DLD1 (cell line): ENCODE measurements at regions not wholly inside any gene's neighbourhood (a gene's known extent, or its start where the extent isn't known, plus 50 kb on each side); places are given as distances from the start of the nearest gene placed in this dataset.
"Not testable (repeated sequence)": the region's sequence is repeated elsewhere in the genome, so short reads cannot be mapped to it uniquely, and the experiment has no call there.

ENCODE experiments used
- in situ Hi-C: cut with HindIII; loops from 2 replicates; pipeline ENCODE4 v1.10.0; 2017; ENCODE audit warnings: low sequenced_read_pairs

DNA sequence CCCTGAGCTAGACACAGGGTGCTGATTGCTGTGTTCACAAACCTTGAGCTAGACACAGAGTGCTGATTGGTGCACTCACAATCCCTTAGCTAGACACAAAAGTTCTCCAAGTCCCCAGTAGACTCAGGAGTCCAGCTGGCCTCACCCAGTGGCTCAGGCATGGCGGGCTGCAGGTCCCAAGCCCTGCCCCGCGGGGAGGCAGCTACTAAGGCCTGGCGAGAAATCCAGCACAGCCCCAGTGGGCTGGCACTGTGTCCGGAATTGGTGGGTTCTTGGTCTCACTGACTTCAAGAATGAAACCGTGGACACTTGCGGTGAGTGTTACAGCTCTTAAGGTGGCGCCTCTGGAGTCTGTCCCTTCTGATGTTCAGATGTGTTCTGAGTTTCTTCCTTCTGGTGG, 741.2 kb downstream of the SOCS6 start:
- in situ Hi-C loops: not testable (repeated sequence)

DNA sequence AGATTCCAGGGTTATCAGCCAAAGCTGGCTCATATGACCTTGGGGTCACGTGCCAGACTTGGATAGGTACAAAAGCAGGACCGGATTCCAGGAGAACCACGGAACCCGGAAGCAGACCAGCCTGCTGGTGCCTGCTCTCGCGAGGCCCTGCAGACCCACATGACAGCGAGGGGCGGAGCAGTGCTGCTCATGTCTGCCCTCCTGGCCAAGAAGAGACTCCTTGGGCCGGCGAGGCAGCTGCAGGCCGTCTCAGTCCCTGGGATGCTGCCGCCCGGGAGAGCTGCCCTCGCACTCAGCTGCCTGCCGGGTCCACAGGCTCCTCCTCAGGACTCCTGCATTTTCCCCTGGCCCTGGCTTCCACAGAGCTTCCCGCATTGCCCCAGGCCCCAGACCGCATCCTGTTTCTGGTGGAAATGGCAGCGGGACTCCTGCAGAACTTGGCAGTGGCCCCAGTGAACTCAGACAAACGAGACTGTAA, 739.5 kb downstream of the SOCS6 start:
- in situ Hi-C loops: no loop called here

DNA sequence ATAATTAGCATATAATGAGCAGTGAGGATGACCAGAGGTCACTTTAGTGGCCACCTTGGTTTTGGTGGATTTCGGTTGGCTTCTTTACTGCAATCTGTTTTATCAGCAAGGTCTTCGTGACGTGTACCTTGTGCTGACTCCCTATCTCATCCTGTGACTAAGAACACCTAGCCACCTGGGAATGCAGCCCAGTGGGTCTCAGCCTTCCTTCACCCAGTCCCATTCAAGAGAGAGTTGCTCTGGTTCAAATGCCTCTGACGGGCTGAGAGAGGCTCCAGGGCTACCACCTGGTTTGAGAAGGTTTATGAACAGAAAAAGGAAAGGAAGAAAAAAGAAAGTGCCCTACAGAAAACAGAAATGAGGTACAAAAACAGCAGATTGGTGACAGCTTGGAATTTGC, 738.7 kb downstream of the SOCS6 start:
- in situ Hi-C loops: no loop called here

DNA sequence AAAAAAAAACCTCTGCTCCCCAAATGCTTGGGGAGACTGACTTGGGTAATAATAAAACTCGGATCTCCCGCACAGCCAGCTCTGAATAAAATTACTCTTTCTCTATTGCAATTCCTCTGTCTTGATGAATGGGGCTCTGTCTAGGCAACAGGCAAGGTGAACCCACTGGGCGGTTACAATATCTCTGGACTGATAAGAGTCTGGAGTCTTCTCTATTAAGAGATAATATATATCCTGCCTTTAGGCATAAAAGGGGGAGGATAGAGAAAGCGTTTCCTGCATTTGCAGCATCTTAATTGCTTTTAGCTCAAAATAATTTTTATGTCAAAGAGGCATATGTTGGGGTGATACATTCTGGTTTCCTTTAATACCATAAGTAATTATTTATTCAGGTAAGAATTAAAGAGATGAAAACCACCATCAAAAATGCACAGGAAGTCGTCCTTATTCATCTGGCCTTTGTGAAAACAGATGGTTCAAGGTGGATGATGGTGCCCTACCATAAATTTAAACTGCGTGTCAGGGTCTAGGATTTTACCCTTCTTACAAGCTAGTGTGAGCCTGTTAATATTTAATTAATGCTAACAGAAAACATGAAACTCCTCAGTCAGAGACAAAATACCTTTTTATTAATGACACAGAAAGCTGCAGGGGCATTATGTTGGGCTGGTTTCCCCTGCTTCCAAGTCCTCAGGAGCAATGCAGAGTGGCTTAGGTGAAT, 736.8 kb downstream of the SOCS6 start:
- in situ Hi-C loops: no loop called here

DNA sequence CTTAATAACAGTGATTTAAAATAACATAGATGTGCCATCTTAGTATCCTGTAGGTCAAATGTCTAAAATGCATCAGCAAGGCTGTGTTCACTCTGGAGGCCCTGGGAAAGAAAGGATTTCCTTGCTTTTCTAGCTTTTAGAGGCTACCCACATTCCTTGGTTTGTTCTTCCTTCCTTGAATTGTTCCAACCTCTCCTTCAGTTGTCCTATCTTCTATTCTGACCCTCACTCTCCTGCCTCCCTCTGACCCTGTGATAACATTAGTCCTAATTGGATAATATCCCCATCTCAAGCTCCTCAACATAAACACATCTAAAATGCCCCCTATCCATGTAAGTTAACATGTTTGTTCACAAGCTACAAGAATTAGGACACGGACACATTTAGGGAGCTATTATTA, 733.5 kb downstream of the SOCS6 start:
- in situ Hi-C loops: no loop called here

DNA sequence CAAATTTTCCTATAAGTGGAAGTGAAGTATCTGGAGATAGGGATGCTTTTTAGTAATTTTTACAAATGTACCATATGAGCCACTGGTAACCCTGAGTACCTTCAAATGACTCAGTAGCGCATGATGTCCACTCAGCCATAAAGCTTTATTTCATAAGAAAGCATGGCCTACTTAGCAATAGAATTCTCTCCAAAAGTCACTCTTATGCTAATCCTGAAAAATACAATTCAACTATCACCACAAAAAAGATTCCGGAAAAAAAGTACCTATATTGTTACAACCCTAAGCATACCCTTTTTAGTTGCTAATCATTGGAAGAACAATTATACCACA, 732.2 kb downstream of the SOCS6 start:
- in situ Hi-C loops: no loop called here

DNA sequence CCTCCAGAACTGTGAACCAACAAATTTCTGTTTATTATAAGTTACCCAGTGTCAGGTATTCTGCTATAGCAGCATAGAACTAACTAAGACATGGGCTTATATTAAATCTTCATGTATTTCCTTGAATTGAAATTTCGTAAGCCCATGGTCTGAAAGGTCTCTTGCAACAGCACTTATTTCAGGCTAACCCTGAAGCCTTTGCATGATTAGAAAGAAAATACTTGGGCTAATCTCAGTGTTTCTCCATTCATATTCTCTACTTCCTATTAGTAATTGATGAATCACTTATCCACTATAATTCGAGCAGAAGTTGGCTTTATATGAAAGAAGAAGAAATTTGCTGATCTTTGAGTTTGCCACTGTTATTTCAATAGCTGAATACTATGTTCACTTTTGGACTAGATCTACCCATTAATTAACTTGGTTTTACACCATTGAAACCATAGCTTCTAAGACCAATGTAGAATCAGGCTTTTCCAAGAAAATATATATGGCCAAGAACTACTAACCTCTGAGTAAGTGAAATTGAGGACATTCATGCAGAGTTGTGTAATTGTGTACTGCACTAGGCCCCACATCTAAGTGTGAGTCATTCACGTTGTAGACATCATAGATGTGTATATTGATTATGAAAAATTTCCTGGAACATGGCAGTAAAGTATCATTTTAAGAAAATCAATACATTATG, 731.6 kb downstream of the SOCS6 start:
- in situ Hi-C loops: no loop called here

DNA sequence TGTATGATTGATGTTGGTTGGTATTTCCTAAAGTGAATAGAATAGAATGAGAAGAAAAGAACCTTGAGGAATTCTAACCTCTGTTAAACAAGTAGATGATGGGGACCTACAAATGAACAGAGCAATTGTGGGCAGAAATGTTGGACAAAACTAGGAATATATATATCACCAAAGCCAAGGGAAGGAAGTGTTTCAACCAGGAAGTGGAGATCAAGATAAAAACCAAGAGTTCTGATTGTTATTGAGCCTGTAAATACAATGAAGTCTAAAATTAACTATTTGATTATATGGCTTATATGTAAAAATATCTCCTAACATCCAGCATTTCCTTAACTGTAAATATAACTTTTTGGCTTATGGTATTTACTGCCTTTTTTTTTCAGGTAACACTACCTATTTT, 730.0 kb downstream of the SOCS6 start:
- in situ Hi-C loops: no loop called here

DNA sequence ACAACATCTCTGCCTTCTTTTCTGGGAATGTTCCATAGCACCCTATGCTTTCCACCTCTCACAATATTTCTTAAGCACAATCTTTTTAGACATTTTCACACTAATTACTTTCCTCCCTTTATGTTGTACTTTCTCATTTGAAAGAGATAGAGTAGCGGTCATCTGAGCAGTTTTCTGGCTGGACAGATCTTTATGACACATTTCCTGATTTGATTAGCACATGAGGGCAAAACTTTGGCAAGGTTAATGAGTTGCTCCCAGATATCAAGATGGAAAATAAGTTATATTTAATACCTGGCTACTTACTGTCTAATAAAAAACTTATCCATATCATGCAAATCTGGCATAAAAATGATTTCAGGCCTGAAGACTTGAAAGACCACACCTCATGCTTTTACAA, 723.9 kb downstream of the SOCS6 start:
- in situ Hi-C loops: no loop called here

DNA sequence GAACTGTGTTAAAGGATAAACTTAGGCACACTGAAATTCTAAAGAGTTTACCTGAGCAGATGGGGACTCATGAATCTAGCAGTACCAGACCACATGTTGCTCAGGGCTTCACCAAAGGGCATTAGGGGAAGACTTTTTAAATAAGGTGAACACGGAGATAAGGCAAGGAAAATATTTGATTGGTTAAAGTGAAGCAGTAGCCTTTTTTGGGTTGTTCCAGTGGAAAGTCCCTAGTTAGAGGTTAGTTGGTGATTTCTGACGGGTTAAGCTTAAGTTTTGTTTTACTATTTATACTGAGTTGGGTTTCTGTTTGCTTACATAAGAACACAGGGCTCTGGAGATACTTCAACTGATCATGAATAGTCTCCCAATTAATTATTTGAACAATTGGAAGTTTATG, 722.5 kb downstream of the SOCS6 start:
- in situ Hi-C loops: no loop called here

DNA sequence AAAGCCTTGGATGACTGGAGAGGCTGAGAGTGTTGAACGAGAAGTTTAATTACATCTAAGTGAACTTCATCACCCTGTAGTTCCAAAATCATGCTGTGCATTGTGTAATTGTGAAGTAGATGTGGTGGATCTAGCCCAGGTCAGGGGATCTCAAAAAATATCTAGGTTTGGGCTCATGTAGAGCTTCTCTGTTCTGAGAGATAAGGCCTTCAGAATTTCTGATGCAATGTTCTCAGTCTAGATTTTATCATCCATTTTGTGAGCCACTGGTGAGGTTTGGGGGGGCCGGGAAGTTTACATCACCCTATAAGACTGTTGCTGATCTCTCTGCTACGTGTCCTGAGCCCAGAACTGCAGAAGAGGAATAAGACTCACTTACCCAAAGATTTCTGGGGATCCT, 719.4 kb downstream of the SOCS6 start:
- in situ Hi-C loops: no loop called here

DNA sequence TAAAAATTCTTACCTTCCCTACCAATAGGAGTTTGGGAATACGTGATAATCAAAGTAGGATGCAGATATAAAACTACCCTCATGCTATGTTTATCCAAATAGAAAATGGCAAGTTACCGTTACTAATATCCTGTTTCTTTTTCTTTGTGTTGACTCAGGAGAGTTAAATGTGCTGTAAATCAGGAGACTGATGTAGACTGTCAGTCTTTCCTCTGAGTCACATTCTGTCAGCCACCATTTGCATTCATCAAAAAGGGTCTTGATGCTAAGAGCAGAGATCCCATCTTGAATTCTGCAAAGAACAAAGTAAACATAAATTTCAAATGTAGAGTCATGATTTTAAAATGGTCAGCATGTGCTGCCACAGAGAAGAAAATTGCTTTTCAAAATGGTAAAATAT, 712.8 kb downstream of the SOCS6 start:
- in situ Hi-C loops: no loop called here

DNA sequence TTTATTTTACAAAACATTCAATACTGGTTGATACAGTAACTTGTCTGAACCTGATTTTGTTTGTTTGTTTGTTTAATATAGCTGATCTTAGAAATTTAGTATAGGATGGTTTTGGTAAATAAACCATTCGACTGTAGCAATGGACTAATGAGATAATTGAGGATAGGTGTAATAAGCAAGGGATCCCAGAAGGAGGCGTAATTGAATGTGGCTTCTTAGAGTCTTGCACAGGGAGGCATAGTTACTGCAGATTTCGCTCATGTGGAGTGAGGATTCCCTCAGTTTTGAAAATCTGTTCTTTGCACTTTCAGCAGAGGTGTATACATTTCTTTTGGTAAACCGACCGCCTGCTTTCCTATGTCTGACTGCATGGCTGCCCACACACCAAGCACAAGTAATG, 709.6 kb downstream of the SOCS6 start:
- in situ Hi-C loops: no loop called here

DNA sequence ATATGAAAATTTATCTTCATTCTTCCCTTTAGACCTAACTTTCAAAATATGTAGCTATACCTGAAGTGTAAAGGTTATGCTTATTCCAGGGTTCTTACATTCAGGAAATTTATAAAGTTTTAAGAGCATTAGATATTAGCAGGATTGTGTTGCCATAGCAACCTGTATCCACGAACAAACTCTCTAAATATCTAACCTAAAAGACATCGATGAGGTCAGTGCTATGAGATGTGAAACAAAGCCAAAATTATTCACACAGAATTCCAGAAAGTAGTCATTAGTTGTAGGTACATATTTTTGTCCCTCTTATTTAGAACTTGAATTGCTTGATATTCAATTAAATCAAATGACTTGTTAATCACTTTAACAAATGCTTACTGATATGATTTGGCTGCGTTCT, 705.3 kb downstream of the SOCS6 start:
- in situ Hi-C loops: no loop called here

DNA sequence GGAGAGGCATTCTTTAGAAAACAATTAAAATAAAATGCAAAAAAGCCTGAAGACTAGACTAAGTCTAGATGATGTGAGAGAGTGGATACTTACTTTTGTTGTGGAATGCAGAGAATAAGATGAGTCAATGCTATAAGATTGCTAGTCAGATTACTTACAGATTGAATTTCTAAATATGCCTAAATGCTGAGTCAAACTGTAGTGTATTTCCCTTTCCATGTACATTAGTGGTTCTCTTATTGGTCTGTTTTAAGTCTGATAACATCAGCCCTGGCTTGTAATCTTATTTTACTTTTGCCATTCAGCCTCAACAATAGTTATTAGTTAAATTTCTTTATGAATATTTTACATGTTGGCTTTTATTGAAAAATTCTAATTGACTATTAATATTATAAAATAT, 702.7 kb downstream of the SOCS6 start:
- in situ Hi-C loops: no loop called here

DNA sequence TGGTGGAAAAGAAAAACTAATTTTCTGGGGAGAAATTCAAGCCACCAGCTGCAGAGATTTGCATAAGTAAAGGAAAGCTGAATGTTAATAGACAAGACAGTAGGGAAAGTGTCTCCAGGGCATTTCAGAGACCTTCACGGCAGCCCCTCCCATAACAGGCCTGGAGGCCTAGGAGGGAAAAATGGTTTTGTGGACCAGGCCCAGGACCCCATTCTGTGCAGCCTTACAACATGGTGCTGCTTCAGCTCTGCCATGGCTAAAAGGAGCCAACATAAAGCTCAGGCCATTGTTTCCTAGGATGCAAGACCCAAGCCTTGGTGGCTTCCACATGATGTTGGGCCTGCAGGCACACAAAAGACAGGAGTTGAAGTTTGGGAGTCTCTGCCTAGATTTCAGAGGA, 697.1 kb downstream of the SOCS6 start:
- in situ Hi-C loops: no loop called here

DNA sequence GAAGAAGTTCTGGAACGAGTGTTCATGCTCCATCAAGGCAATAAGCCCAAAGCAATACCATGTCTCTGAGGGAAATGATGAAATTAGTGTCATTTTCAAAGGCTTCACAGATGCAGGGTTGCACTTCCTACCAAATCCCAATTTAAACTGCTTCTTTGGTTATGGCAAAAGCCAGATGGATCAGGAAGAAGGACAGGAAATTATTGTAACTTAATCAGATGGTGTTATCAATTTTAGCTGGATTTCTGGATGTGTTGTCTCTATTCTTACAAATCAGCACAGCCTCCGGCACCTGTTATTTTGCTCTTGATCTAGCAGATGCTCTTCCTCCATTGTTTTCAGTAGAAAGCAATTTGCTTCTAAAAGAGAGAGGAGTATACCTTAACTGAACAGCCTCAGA, 693.4 kb downstream of the SOCS6 start:
- in situ Hi-C loops: no loop called here

DNA sequence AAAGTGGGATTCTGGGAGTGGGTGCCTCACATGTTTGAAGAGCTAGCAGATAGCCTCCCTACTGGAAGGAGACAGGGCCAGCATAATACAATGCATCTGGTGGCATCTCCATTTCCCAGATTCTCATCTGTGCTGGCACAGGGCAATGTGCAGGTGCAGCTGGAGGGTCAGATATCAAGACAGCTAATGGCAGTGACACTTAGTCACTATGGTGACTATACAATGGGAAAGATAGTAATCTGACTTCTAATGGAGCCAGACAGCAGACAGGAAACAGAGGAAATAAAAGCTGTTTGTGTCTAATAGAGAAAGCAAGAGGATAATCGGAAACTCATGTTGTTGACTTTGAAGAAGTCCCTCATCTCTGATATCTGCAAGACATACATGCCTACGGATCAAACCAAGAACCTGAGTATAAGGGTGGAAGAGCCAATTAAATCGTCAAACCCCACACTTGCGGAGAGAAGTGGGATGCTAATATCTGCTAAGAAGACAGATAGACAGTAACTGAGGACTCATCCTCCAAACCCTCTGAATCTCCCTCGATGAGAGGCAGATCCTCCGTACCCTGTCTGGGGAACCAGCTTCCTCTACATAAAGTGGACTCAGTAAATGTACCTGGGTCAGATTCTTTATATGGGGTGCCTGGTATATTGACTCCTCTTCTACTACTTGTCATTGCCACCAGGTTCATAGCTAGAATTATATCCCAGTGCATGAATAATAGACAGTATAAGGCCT, 692.7 kb downstream of the SOCS6 start:
- in situ Hi-C loops: no loop called here

DNA sequence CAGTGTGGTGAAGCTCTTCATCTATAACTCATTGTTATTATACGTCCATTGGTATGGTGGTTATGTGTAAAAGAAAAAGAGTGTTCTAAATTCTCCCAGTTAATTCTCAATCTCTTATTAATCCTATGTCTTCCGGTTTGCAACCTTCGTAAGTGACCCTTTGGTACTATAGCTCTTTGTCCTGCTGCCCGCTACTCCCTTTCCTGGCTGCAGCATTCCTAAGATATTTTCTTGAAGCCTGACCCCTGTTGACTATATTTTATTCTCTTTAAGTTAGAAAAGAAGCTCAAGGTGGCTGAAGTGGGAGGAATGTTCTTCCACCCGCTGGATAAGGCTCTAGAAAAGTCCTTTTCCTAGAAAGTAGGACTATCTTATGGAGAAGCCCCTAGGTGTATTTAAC, 684.8 kb downstream of the SOCS6 start:
- in situ Hi-C loops: no loop called here

DNA sequence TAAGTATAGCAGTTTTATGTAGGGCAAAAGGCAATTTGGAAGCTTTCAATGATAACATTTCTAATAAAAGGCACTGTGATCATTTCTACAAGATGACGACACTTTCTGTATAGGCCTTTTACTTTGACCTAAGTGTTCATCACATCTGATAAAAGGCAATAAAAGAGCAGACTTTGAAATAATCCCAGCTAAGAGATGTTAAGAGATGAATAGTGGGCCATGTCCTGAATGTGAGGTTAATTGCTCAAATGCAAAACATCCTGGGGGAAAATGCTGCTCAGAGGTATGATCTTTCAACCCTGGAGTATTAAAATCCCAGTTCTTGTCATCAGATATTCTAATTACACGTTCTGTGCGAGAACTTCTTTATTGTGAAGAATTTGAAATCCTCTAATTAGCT, 677.6 kb downstream of the SOCS6 start:
- in situ Hi-C loops: no loop called here

DNA sequence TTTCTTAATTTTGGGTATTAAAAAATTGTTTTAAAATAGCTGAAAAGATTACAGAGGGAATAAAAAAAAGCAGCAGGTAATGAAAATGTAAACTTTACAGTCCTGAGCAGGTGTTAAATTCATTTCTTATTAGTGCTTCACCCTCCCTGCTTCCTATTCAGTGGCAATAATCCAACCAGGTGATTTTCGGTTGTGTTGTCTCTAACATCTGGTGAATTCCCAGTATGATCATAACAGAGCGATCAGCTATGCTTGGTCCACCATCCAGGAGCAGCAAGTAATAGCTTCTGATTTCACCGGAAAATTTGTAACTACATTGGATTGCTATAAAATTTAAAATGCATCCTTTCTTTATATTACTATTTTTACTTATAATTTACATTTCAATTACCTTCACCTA, 673.1 kb downstream of the SOCS6 start:
- in situ Hi-C loops: no loop called here

DNA sequence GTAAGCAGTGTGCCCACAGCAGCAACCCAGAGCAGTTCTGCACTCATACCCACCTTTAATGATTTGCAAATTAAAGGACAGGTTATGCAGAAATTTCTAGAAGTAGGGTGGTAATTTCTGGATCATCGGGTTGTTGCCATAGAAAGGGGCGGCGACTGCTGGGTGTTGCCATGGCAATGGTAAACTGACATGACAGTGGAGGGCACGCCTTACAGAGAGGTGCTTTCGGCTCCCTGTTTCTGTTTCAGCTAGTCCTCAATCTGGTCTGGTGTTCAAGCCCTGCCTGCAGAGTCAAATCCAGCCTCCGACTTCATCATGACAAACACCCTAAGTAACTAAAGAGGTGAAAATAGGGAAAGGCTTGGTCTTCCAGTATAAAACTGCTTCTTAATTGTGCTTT, 667.7 kb downstream of the SOCS6 start:
- in situ Hi-C loops: no loop called here
